HG03064 (cell line): ENCODE measurements at regions not wholly inside any gene's neighbourhood (a gene's known extent, or its start where the extent isn't known, plus 50 kb on each side); places are given as distances from the start of the nearest gene placed in this dataset.
"Not testable (repeated sequence)": the region's sequence is repeated elsewhere in the genome, so short reads cannot be mapped to it uniquely, and the experiment has no call there.

ENCODE experiments used
- ATAC-seq: cut with Tn5 transposase; IDR thresholded peaks from one replicate; pipeline ENCODE4 v1.9.1; 2021; ENCODE audit warnings: low read depth; ENCODE audit not compliant: unreplicated experiment

DNA sequence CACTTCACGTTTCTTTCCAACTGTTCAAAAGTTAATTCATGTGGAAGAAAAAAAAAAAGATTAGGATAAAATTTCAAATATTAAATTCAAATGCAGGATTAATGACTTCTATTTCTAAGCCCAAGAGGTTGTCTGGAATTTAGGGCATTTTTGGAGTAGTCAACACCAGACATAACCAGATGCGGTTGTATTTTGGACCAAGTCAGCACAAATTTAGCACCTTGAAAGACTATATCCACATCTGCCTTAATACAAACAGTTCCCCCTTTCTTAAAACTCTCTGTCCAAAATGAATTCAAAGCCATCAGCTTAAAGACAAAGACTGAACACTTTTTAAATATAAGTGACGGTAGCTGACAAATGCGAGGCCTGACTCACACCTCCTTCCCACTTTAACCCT, 282.9 kb downstream of the C16orf95 start:
- ATAC-seq = no peak

DNA sequence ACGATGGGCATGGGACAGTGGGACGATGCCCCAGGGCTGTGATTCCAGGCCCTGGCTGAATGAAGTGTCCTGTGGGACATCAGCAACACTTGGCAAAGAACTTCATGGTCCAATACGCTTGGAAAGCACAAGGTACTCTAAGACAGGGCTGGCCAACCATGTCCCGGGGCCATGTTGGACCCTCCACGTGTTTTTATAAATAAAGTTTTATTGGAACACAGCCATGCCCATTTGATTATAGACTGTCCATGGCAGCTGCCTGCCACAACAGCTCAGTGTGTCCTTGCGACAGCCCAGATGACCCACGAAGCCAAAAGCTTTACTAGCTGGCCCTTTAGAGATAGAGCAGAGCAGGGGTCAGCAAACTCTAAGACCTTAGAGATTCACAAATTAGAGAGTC, 282.1 kb downstream of the C16orf95 start:
- no peak for ATAC-seq

DNA sequence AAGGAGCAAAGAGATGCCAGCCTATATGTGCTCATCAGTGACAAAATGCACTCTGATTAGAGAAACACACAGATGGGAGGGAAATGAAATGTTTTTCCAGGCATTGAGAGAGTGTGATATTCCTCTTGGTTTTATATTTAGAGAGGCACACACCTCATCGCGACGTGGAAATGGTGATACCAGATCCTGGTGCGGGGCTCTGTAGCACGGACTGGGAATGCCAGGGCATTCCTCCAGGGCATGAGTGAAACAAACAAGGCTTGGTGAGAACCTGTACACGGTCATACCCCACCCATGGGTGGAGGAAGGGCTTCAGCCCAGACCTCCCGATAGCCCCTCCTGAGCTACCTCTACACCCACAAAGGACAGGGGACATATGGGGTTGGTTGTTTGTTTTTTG, 280.2 kb downstream of the C16orf95 start:
- ATAC-seq = no peak

DNA sequence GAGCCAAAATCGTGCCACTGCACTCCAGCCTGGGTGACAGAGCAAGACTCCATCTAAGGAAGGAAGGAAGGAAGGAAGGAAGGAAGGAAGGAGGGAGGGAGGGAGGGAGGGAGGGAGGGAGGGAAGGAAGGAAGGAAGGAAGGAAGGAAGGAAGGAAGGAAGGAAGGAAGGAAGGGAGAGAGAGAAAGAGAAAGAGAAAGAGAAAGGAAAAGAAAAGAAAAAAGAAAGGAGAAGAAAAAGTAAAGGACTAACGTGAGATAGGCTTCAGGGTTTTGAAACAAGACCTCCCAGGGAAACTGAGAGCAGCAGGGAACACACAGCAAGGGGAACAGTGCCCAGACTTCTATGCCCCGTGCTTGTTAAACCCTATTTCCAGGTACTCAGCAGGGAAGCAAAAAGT, 278.7 kb downstream of the C16orf95 start:
- not testable (repeated sequence) for ATAC-seq

DNA sequence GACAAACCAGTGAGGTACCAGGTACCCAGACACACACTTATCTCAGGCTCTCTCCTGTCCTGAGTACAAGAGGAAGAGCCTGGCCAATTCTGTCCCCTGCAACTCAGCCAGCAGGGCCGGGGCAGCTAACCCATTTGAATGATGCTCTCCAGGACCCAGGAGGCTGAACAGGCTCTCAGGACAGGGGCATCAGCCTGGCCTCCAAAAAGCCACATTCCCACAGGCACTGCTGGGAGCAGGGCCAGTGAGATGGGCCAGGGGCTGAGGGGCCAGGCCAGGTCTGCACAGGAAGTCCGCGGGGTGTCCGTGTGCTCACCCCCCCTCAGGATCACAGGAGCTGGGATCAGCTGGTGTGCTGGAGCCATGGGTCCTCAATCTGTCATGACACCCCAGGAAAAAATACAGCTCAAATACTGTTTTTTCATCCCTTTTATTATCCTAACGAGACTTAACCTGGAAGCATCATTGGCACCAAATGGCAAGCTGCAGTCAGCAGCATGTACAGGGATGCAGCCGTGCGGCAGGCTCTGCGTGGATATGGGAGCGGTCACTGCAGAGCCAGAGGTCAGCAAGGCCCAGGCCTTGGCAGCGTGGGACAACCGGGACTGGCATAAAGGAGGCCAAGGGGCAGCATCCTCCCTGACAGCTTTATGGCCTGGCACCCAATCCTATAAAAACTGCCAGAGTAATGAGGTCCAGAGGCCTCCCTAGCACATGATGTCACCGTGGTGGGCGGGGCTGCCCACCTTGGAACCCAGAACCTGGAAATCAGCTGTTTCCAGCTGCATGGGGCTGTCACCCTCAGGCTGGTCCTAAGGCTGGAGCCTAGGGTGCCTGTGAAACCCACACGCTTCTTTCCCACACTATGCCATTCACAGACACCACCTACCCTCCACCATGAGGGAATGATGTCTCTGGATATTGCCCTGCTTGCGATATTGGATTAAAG, 276.7 kb downstream of the C16orf95 start:
- ATAC-seq = no peak

DNA sequence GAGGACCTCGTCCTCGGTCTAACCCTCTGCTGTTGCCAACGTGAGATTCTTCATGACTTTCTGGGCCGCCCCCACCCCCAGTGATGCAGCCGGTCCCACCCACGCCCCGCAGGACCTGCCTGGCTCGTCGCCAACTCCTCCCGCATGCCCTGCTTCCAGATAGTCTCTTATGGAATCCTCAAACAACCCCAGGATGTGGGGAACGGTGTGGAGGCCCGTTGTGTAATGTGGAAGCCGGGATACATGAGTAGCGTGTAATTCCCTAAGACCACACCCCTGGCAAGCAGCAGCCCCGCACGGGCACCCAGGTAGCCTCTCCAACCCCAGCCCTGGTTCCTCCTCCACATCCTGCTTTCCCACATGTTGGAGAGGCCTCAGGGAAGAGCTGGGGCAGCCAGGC, 275.9 kb downstream of the C16orf95 start:
- ATAC-seq = no peak

DNA sequence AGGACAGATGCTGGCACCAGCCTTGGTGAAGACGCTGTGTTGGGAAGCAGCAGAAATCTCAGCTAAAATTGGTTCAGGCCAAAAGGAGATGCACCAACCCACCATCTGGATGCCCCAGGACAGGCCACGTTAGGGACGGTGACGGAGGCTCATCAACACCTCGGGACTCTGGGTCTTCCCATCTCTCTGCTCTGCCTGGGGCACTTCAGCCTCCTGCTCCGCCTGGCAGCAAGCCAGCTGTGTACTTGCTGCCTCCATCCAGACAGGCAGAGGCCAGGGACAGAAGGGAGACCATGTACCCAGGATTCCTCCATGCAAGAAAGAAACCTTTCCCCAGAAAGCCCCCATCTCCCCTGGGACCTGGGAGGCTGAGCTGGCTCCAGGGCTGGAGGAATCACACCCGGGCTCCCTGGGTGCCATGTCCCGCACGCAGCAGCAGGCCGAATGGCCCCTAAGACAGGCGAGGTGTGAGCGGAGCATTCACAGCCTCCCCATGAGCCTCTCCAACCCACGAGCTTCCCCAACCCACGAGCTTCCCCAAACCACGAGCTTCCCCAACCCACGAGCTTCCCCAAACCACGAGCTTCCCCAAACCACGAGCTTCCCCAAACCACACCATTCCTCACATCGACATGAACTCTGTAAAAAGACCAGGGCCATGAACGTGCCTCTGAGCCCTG, 274.5 kb downstream of the C16orf95 start:
- ATAC-seq = no peak

DNA sequence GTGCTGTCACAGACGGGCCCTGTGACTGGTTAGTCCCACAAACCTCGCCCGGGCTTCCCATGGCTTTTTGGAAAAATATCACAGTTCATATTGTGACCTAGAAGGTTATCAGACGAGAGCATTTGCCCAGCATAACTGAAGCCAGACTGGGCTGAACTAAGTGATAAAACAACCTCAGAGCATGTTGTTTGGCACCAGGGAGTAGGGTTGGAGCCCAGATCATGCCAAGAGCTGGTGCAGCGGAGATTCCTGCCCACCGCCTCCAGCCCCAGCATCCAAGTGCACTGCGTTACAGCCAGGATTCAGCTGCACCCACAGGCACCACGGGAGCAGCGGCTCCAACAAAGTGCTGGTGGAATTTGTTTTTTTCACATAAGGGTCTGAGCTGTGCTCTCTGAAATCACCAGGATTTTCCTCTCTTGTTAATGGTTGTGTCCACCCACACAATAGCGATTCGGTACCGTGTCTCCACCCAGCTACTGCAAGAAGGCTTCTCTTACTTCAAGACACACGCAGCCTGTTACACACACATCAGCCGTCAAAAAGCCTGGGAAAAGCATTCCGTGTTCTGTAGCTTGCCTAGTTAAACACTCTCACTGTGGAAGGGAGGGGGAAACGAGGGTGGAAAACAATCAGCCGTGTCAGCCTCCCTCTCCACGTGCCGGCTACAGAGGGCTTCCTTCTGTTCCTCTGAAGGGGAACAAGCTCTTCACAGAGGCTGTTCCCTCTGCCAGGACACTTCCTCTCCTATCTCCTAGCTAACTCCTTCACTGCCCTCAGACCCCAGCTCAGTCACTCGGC, 273.8 kb downstream of the C16orf95 start:
- no peak for ATAC-seq

DNA sequence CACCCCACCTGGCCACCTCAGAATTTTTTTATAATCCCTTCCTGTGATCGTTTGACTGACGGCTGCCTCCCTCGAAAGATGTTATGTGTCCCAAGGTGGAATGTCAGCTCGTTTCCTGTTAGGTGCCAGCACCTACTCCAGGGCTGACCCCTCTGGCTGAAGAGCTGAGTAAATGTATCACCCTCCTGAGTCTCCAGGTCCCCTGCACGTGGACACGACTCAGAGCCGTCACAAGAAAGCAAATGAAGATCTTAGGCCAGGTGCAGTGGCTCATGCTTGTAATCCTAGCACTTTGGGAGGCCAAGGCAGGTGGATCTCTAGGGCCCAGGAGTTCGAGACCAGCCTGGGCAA, 273.2 kb downstream of the C16orf95 start:
- ATAC-seq = no peak

DNA sequence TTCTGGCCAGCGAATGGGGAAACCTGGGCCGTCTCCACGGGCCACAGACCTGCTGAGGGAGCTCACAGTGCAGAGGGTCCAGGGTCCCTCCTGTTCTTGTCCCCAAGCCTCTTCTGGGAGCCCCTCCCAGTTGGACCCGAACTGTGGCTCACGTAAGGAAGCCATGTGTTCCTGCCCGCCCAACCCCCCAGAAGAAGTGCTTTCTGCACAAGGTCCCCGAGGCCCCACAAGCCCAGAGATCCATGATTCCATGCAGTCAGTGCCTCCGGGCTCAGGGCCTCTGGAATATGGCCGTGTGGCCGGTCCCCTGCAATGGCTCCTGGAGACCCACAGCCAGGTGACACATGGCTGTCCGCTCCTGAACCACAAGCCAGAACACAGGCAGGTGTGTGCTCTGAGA, 272.4 kb downstream of the C16orf95 start:
- ATAC-seq = no peak

DNA sequence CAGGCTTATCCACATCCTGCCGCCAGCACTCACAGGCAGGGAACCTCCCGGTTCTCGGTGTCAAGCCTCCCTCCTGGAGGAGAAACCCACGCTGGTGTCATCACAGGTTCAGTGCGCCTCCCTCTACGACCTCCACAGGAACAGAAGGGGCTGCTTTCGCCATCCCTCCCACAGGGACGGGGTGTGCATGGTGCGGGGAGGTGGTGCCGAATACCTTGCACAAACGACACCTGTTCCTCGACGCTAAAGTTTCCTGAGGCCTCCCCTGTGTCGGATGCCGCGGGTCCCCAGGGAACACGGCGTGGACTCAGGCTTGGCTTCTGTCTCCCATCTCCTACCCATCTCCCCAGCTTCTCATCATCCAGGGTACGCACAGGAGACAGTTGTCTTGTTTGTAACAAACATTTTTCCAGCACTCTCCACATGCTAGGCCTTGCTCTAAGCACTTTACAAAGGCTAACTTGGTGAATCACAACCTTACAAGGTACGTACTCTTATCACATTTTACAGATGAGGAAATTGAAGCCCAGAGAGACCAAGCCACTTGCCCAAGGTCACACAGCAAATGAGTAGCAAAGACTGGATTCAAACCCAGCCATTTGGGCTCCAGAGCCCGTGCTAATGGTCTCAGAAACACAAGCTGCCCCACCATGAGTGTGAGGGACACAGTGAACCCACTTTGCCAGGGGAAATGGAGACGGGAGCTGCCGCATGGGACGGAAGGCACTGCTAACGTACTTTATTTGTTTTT, 271.6 kb downstream of the C16orf95 start:
- ATAC-seq = no peak

DNA sequence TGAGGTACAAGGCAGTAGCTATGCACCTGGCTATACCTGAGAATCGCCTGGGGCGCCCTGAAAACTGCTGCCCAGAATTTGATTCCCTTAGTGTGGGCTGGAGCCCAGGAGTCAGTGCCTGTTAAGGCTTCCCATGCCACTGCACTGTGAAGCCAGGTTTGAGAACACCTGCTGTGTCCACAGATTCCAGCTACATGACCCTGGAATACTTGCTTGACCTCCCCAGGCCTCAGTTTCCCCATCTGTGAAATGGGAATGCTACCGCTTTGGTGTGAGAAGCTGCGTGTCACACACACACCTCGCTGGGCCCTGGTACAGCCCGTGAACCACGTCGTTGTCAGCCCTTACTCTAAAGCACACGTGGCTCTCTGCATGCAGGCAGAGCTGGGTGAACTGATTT, 271.0 kb downstream of the C16orf95 start:
- ATAC-seq = no peak

DNA sequence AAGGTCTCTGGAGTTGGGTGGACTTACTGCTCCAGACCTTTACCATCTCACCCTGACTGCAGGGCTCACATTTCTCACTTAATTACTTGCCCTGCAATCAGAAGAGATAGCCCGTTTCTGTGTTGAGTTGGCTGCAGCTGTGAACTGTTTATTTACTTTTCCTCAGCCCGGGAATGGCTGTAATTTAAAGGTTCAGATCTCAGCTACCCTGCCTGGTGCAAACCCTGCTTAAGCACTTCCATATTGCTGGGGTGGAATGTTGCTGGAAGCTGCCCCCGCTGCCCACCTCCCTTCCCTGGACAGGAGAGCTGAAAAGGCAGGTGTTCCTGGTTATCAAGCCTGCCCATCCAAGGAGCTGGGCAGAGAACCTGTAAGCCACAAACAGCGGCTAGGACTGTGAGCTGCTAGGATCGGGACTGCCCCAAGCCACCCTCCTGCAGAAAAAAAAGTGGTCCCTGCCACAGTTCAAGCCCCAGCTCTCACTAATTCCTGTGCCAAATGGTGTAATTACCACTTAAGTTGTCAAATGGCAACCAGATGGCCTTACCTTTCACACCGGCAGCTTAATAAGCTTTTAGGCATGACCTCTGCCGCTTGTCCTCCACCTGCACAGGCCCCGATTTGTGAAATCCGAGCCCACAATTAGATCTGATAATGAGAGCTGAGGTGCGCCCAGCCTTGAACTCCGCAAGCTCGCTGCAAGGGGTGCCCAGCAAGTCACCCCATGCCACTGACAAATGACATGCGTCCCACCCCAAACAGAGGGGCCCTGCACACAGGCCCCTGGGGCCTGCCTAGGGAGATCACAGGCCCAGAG, 269.8 kb downstream of the C16orf95 start:
- ATAC-seq = no peak

DNA sequence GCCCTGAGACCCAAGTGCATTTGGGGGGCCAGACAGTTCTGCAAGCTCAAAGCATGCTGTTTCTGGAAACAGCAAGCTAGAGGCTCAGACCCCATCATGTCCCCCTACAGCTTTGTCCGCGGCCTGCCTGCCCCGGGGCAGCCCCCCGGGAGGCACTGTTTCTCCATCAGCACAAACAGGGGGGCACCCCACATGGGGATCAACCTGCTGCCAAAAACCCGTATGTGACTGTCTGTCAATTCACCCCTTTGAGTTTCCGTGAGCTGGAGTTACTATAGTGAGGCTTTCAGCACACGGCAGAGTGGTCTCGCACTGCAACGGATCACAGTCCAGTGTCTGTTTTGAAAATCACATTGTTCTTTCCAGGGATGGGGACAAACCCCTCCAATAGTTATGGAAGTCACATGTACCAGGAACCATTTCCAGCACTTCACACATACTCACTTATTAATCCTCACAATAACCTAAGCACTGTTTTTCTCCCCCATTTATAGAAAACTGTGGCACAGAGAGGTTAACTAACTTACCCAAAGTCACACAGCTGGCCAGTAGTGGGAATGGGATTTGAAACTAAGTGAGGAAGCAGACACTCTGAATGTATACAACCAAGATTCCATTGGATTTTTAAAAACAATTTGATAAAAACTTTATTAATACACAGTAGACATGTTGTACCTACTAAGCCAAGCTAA, 269.0 kb downstream of the C16orf95 start:
- ATAC-seq = no peak

DNA sequence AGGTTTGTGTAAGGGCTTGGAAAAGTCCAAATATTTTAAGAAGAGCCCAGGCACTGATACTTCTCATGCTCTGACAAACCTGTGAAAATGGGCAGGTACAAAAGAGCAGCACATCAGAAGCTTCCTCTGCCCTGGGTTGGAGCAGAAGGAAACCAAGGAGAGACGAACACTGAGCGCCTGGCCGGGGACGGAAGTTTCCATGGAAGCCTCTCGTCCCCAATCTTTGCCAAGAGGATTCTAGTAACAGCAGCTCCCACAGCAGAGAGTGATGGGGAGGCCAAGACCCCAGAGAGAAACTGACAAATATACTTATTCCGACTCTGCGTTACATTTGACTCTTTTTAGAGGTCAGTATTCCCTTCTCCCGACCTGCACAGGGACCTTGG, 268.5 kb downstream of the C16orf95 start:
- ATAC-seq = no peak

DNA sequence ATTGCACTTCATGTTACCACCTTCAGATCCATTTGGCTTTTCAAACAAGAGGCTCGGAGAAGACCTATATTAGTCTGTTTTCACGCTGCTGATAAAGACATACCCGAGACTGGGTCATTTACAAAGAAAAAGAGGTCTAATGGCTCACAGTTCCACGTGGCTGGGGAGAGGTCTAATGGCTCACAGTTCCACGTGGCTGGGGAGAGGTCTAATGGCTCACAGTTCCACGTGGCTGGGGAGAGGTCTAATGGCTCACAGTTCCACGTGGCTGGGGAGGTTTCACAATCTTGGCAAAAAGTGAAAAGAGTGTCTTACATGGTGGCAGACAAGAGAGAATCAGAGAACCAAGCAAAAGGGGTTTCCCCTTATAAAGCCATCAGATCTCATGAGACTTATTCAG, 268.0 kb downstream of the C16orf95 start:
- ATAC-seq = not testable (repeated sequence)

DNA sequence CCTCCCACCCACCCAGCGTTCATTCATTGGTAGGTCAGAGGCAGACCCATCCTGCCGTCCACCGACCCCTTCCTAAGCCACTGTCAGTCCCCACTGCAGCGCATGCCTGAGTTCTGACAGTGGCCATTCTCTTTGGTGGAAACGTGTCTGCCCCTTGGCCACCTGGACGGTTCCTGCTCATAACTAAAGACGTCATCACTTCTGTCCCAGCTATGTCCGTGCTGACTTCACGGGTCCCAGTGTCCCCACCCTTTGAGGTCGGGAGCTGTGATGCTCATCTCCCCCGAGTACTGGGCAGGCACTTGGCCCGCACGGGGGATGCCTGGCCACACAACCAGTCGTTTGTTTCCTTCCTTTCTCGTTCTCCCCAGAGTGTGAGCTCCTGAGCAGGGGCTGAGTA, 267.1 kb downstream of the C16orf95 start:
- ATAC-seq = no peak

DNA sequence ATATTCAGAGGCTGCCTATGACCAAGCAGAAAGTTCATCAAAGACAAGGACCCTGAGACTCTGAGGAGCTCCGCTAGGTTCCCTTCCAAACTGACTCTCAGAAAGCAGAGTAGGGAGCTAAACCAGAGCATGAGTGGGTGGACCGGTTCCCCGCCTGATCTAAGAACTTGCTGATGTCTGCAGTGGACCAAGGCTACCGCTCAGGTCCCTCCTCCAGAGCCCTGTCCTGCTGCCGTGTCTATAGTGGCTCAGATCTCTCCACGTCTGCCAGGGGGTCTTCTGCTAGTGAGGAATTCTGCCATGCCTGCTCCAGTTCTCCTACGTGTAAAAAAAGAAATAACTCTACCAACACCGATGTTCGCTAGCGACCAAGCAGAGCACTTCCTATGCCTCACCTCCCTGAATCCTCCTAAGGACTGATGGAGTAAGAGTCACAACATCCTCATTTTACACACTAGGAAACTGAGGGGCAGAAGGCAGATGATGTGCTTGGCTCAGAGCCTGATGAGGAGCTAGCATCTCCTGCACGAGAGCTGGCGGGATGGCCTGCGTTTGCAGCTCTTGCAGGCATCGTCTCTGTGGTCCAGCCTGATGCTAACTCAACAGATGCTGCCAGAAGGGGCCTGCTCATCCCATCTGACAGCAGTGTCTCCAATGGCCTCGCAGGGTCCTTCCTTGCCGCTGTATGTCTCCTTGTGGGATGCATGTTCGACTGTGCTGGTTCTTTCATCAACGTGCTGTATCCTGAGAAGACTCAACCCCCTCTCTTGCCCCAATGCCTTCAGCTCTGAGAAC, 265.5 kb downstream of the C16orf95 start:
- ATAC-seq = no peak
